ENCODE measurements at regions not wholly inside any gene's neighbourhood (a gene's known extent, or its start where the extent isn't known, plus 50 kb on each side); places are given as distances from the start of the nearest gene placed in this dataset.

- Histone ChIP-seq H3K27ac (no peak overlapping the region), H3K36me3 (no peaks in the 10 kb centered on the region), H3K27me3 (no peaks in the 10 kb centered on the region), H3K9me3 (no peaks in the 10 kb centered on the region), H3K4me3 (no peak overlapping the region), H3K4me1 (peaks cover 0 to 4% (median 0%) of the 10 kb centered on the region in 4 donors)
- TF ChIP-seq EP300 (IDR thresholded peaks at IDR 0.05; ENCODE audit: low read depth) (no peak), POLR2A (IDR thresholded peaks at IDR 0.05) (no peak), POLR2AphosphoS5 (IDR thresholded peaks at IDR 0.05) (no peak), CTCF (IDR thresholded peaks at IDR 0.05) (no peak)
- 60 to 62% methylated on average over 1 of the region's 1 CpG for WGBS, 2 donors (ENCODE audit: low coverage in 1 of 2)
- in situ Hi-C loops (cut with MboI; ENCODE audit: low pct_ligation_motif_present in 1 of 4, low pct_unique_long_range_greater_than_20kb in 1 of 4, low sequenced_read_pairs in 3 of 4): loop anchor here in 3 of 4 donors (10.0 to 25.0 kb wide), 4 partner anchors 221 to 446 kb away; no protein-coding TSS in a partner anchor
- intact Hi-C loops (cut with DNase I; ENCODE audit: low total_unique reads): loop anchor here (2.0 to 10.0 kb wide), 3 partner anchors 61 to 426 kb away; no protein-coding TSS in a partner anchor
- DNase-seq: no peak
Observed at GRCh38 chr21:28516021-28516420, 476.7 kb downstream of the LTN1 start.

GRCh38 chr21:28513428-28513827, 479.2 kb downstream of the LTN1 start:
- no peak for DNase-seq
- in situ Hi-C loops (cut with MboI; ENCODE audit: low pct_ligation_motif_present in 1 of 4, low pct_unique_long_range_greater_than_20kb in 1 of 4, low sequenced_read_pairs in 3 of 4) (loop anchor here in 3 of 4 donors (10.0 to 25.0 kb wide), 4 partner anchors 224 to 449 kb away; no protein-coding TSS in a partner anchor), intact Hi-C loops (cut with DNase I; ENCODE audit: low total_unique reads) (loop anchor here (10.0 kb wide), 1 partner anchor 231 kb away; no protein-coding TSS in a partner anchor)
- Histone ChIP-seq H3K27ac (no peak overlapping the region), H3K36me3 (no peaks in the 10 kb centered on the region), H3K4me3 (no peak overlapping the region), H3K9me3 (no peaks in the 10 kb centered on the region), H3K27me3 (no peaks in the 10 kb centered on the region), H3K4me1 (peaks cover 0 to 4% (median 0%) of the 10 kb centered on the region in 4 donors)
- TF ChIP-seq POLR2AphosphoS5 (IDR thresholded peaks at IDR 0.05) (no peak), EP300 (IDR thresholded peaks at IDR 0.05; ENCODE audit: low read depth) (no peak), POLR2A (IDR thresholded peaks at IDR 0.05) (no peak), CTCF (IDR thresholded peaks at IDR 0.05) (no peak)
- WGBS, 2 donors (ENCODE audit: low coverage in 1 of 2): 44 to 54% methylated on average over 1 of the region's 1 CpG

- no peak for DNase-seq
- intact Hi-C loops (cut with DNase I; ENCODE audit: low total_unique reads): no loop called here
Observed at GRCh38 chr21:28509031-28509430, 483.6 kb downstream of the LTN1 start.

GRCh38 chr21:28508126-28508525, 484.6 kb downstream of the LTN1 start:
- no peak for TF ChIP-seq CTCF (IDR thresholded peaks at IDR 0.05)
- TF ChIP-seq EP300 (IDR thresholded peaks at IDR 0.05; ENCODE audit: low read depth): no peak
- no peak for TF ChIP-seq POLR2A (IDR thresholded peaks at IDR 0.05)
- no peak for TF ChIP-seq POLR2AphosphoS5 (IDR thresholded peaks at IDR 0.05)
- in situ Hi-C loops (cut with MboI; ENCODE audit: low pct_ligation_motif_present in 1 of 4, low pct_unique_long_range_greater_than_20kb in 1 of 4, low sequenced_read_pairs in 3 of 4): loop anchor here in 3 of 4 donors (25.0 kb wide), 3 partner anchors 229 to 454 kb away; no protein-coding TSS in a partner anchor
- no peaks in the 10 kb centered on the region for H3K4me1 ChIP-seq

More at GRCh38 chr21:28509031-28509430, 483.6 kb downstream of the LTN1 start:
- in situ Hi-C loops (cut with MboI; ENCODE audit: low pct_ligation_motif_present in 1 of 4, low pct_unique_long_range_greater_than_20kb in 1 of 4, low sequenced_read_pairs in 3 of 4): loop anchor here in 3 of 4 donors (25.0 kb wide), 3 partner anchors 228 to 453 kb away; no protein-coding TSS in a partner anchor
- H3K27me3 ChIP-seq: no peaks in the 10 kb centered on the region
- H3K36me3 ChIP-seq: no peaks in the 10 kb centered on the region
- H3K4me3 ChIP-seq: no peak overlapping the region
- WGBS, 2 donors (ENCODE audit: low coverage in 1 of 2): 68 to 73% methylated on average over 2 to 3 of the region's 3 CpGs
- H3K4me1 ChIP-seq: no peaks in the 10 kb centered on the region
- peaks cover 9 to 10% of the 10 kb centered on the region in 2 donors for H3K9me3 ChIP-seq
- TF ChIP-seq CTCF (IDR thresholded peaks at IDR 0.05): no peak
- no peak for TF ChIP-seq EP300 (IDR thresholded peaks at IDR 0.05; ENCODE audit: low read depth)
- no peak overlapping the region for H3K27ac ChIP-seq

More at GRCh38 chr21:28508126-28508525, 484.6 kb downstream of the LTN1 start:
- no peak overlapping the region for H3K4me3 ChIP-seq
- H3K27me3 ChIP-seq: no peaks in the 10 kb centered on the region
- intact Hi-C loops (cut with DNase I; ENCODE audit: low total_unique reads): no loop called here
- no peaks in the 10 kb centered on the region for H3K36me3 ChIP-seq
- no peak overlapping the region for H3K27ac ChIP-seq
- peaks cover 9 to 10% of the 10 kb centered on the region in 2 donors for H3K9me3 ChIP-seq
- DNase-seq: no peak

All from transverse colon (tissue), 4 donors.